Activated T-cell treated with anti-CD3 and anti-CD28 coated beads for 24 hours (primary cell): ENCODE measurements at regions not wholly inside any gene's neighbourhood (a gene's known extent, or its start where the extent isn't known, plus 50 kb on each side); places are given as distances from the start of the nearest gene placed in this dataset.

Experiments
- DNase-seq: peaks from one replicate; pipeline ENCODE4 v3.0.0-alpha.2; 2020; ENCODE audit warnings: low read depth

DNA sequence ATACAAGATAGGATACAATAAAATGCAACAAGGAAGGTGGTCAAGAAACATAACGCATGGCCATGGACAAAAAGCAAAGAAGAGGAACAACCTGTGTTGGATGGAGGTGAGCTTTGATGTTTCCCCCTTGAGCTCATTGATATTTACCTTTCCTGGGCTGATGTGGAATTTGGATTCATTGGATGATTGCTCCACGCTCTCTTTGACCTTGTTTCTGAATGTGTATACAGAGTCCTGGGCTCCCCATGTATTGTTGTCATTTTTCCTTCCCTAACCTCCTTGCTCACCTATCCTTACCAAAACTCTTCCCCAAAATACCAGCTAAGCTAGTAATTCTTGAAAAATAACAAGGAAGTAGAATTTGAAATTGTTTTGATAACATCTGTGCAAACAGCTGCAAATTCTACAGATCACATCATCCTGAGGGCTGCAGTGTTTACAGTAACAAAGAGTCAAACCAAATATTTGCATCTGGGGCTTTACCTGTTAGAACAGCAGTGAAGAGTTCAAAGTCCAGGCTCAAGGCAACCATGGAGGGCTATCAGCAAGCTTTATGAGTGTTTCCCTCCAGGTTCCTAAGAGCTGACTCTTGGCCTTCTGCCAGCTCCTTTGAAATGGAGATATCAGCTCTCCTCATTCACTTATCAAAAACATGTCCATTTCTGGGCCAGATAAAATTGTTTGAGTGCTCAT is 214.3 kb upstream of the MARCKS start:
- DNase-seq = no peak

DNA sequence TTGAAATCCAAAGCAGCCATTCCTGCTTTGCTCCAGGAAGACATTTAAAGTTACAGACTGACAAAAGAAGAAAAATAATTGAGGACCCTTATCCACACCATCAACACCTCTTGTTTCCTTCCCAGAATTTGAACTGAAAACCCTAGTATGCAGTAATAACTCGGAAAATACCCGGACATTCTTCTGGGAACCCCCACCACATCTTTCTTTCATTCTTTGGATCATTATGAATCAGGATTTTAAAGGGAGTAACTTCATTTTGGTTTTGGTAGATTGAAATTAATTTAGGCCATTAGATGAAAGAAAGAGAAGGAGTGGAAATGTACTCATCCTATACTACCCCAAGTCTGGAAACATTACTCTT is 213.8 kb upstream of the MARCKS start:
- DNase-seq = no peak

DNA sequence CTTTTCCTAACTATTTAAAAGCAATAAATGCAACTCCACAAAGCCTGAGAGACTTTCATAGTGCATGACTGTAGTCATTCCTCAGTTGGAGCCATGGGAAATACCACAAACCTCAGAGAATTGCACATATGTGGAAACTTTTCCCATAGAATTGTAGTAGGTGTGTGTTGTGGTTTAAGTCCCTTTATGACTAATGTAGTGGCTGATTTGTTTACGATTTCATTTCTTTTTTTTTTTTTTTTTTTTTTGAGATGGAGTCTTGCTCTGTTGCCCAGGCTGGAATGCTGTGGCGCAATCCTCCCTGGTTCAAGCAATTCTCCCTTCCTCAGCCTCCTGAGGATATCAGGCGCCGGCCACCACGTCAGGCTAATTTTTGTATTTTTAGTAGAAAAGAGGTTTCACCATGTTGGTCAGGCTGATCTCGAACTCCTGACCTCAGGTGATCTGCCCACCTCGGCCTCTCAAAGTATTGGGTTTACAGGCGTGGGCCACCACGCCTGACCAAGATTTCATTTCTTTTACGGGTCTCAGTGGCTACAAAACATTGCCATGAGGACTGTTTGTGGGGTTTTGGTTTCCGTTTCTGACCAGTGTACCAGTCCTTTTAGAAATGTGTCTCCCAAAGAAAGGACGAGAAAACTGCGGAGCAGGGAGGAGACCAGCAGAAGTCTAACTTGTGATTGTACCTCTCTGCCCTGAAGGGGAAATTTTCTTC is 212.1 kb upstream of the MARCKS start:
- no peak for DNase-seq

DNA sequence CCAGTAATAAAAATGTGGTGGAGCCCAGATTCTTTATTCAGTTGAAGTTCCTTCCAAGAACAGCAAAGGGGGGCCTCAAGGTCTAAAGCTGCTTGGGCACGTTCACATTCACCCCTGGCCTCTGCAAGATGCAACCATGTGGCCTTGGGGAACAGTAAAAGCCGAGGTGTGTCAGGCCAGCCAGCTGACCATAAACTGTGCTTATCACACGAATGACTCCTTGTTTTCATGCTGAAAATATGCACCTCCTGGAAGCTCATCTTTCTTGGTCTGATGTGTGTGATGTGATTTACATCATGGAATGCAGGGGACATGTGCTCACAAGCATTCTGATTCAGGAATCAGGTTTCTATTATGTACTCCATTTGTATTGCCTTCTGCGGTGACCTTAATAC is 211.6 kb upstream of the MARCKS start:
- no peak for DNase-seq

DNA sequence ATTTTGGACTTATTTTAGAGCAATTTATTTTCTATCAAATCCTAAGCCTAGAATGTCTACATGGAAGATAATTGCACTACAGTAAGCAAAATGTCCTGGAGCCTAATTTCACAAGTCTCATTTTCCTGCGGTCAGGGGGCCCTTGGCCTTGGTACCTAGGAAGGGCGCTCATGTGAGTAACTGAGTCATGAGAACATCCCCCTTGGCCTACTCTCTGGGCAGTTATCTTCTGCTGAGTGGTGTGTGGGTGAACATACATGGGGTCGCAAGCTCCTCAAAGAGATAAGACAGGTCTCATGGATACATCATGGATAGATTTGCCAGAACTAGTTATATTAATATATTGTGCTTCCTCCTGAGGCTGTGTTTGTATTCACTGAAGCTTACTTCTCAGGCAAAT is 211.2 kb upstream of the MARCKS start:
- DNase-seq = no peak

DNA sequence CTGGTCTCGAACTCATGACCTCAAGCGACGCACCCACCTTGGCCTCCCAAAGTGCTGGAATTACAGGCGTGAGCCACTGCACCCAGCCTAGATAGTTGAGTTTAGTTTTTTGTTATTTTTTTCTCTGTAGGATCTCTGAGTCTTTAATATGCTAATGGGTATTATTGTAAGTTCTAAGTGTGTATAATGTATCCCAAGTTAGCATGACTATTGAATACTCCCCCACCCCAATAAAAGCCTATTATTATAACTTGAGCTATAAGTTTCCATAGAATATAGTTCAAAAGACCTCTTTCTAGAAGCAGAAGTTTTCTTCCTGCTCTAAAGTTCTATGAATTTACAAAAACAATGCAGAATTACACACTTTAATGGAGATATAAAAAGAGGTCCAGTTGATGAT is 210.4 kb upstream of the MARCKS start:
- no peak for DNase-seq

DNA sequence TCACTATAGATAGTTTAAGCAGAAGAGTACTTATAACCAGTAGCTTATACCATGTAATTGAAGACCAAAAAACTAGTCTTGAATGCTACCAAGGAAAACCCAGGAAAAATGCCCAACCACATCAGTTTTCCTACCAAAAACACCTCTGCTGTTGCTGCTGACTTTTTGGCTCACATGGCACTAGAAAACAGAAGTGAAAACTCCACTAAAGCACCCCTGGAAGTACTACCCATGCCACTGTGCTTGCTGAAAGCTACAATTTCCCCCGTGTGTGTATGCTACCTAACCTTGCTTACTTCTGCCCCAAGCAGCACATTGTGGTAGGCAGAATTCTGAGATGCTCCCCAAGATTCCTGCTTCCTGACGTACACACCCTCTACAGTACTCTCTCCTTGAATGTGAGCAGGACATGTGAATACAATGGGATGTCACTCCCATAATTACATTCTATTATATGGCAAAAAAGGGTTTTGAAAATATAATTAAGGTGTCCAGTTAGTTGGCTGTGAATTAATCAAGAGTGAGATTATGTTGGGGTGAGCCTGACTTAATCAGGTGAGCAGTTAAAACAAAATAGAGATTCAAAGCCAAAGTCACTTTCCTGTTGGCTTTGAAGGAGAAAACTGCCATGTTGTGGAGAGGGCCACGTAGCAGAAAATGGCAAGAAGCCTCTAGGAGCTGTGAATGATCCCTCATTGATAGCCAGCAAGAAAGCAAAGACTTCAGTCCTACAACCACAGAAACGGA is 209.8 kb upstream of the MARCKS start:
- no peak for DNase-seq

DNA sequence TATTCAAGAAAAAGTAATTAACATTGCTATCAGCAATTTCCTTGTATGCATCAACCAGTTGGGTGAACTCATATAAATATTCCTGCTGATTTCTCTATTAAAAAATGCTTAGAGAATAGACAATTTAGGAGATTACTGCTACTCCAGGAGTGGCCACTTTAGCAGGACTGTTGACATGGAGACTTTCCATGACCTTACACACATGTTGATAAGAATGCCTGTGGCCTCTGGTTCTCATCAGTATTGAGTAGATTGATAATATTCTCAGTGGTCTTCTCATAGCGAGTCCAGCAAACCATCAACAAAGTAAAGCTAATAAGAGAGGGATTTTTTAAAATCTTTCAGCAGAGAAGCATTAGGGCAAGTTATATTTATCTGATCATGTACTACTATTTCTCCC is 208.4 kb upstream of the MARCKS start:
- DNase-seq = no peak

DNA sequence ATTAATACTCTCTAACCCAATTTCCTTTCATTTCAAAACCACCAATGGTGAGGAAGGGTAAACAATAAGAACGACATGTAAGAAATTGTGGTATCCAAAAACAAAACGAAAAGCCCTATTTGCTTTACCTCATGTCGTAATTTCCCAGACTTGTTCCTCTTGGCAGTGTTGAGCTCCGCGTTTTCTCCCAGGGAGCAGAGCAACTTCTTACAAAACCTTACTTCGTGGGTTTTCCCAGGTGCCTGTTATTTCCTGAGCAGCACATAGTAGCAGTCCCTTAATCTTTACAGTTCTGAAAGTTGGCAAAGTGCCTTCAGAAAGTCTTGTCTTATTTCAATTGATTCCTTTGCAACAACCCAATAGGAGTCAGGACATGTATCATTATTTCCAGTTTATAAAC is 207.9 kb upstream of the MARCKS start:
- DNase-seq = no peak

DNA sequence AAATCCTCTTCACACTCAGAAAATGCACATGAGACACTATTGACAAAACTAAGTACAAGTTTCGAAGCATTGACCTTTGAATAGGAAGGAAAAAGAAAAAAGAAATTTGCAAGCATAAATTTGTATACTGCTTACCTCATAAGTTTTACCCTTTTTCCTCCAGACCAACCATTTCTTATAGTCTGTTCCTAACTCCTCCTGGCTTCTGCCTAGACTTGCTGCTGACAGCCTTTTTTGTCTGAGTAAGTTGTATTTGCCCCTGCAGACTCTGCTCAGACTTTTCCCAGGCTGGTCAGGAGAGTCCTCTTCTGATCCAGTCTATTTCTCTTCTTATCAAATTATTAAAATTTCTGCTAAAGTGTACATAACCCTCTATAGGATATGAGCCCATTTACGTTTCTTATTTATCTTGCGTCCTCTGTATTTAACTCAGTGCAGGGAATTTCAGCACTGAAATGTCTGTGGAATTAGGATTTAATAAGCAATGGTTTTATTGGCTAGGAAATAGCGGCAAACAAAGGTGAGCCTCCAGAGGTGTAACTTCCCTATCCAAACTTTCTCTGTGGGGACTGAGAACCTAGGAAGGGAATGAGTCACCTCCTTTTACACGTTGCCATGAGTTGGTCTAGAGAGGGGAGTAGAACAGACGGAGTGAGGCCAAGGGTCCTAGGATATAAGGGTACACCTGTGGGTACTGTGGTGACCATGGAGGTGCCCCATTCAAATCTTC is 207.1 kb upstream of the MARCKS start:
- DNase-seq = no peak

DNA sequence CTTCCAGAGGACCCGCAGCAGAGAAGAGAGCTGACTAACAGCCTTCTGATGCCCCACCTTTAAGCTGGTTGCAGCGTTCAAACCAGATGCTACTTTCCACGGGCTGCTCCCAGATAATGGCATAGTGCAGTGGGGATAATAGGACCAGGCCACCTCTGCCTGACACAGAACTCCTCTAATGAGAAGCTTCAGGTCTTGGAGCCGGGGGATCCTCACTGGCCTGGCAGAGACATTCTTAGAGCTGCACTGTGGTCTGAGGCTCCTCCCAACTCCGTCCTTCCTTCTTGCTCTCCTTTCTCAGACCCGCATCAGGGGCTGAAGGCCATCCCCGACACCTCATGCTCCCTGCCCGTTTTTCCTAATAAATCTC is 206.6 kb upstream of the MARCKS start:
- DNase-seq = no peak

DNA sequence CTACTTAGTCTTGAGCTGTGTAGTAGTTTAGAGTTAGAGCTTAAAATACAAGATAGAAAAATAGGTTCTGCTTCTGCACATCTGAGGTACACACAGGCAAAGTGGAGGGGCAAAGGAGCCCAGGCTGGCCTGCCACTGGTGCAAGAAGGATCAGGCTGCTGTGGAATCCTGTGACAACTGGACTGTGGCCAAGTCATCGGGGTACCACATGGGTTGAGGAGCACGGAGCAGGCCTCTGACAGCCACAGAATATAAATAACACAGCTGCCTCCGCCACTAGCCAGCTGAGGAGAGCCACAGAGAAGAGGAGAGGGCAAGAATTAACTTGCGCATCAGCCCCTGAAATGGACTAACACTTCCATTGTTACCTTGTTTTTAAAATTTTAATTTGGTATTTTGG is 206.0 kb upstream of the MARCKS start:
- no peak for DNase-seq

DNA sequence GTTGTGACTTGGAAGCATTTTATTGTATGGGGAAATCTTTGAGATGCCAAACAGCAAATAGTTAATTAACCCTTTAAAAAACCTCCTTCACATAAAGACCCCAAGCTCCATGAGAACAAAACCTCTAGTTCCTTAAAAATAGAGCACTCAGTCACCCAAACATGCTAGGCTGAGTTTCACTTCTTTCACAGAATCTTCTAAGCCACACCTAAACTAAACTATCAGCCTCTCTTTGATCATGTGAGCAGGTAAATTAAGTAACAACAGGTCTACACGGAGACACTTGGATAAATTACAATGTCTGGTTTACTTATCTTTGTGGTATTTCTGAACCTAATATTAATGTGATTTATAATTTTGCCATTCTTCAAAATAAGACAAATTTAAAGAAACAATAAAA is 205.2 kb upstream of the MARCKS start:
- DNase-seq = no peak

DNA sequence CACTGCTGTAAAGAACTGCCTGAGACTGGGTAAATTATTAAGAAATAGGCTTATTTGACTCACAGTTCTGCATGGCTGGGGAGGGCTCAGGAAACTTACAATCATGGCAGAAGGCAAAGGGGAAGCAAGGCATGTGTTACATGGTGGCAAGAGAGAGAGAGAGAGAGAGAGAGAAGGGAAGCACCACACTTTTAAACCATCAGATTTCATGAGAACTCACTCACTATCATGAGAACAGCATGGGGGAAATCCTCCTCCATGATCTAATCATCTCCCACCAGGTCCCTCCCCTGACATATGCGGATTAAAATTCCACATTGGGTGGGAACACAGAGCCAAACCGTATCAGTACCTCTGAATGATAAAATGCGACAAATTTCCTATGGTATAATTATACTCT is 203.9 kb upstream of the MARCKS start:
- DNase-seq = no peak

DNA sequence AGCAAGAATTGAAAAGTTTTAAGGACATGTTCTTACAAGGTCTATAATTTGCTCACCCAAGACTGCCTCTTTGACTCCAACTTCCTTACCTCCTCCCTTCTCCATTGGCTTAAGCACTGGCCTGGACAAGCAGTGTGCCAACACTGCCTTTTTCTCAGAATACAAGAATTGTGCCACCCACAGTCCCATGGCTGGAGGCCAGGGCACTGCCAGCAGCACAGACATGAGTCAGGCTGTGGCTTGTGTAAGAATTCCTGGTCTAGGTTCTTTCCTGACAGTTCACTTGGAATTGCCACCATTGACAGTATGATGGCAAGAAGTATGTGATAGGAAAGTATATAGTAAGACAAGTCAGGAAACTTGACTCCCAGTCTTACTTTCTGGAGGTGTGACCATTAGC is 202.7 kb upstream of the MARCKS start:
- DNase-seq = no peak

DNA sequence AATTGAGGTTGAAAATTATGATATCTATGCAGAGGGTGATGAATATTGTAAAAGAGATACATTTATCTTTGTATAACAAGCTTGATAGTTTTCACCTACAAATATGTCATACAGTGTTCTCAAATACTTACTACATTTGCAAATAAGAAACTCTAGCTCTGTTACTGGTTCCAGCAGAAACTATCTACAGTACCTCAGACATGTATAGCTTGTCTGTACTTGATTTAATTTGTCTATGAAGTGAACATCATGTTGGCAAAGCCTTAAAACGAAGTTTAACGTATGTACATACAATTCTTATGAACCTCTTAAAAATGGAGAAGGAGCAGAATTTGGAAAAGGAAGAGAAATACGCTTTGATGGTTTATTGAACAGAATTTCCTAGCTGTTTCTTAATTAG is 201.4 kb upstream of the MARCKS start:
- DNase-seq = no peak

DNA sequence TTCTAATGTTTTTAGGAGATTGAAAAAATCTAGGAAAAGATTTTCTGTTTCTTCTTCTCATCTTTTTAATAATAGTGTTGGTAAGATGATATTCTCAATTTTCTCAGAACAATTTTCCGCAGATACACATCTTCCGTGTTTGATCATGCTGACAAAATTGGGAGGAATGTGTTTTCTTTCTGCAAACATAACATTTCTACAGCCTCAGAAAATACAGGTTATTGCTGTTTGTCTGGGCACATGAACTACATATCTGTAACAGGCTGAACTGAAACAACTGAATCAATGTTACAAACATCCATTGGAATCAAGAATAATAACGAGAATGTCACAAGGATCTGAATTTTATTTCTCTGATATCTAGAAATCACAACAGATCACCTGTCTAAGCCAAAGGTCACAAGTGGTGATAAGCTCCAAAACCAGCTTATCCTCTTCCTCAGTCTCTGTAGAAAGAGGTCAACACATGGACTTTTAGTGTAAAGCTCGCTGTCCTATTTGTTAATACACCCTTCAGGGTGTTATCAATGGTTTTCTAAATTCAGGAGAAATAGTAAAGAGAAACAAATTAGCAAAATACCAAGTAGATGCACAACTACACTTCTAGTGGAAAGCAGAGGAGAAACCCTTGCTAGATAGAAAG is 197.3 kb upstream of the MARCKS start:
- DNase-seq = no peak

DNA sequence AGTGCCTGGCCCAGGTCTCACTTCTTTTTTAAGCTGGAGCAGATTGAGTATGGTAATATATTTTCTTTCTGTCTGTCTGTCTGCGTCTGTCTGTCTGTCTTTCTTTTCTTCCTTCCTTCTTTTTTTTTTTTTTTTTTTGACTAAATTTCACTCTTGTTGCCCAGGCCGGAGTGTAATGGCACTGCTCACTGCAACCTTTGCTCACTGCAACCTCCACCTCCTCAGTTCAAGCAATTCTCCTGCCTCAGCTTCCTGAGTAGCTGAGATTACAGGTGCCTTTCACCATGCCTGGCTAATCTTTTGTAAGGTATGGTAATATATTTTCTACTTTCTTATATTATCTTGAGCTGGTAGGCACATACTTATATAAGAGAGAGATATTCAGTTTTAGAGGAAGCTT is 196.3 kb upstream of the MARCKS start:
- no peak for DNase-seq

DNA sequence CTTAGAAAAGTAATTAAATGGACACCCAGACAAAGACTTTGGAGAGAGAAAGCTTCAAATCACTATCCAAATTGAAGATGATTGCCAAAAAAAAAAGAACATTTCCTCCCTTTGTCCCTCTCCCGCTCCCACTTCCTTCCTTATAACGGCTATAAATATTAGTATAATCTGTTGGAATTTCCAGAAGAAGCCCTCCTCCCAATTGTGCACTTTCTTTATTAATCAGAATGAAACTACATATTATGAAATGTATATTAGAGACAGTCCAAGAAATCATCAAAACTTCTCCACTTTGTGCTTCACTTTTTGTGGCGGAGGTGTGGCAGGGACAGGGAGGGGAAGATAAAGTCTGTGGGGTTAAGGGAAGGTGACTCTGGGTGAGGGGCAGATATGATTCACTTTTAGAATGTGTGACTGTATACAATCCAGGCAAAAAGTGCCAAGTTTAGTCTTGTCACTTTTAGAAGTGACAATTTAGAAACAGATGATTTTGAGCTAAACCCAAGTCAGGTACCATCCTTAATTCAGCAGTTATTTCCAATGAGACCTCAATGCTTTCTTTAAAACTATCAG is 195.0 kb upstream of the MARCKS start:
- no peak for DNase-seq

DNA sequence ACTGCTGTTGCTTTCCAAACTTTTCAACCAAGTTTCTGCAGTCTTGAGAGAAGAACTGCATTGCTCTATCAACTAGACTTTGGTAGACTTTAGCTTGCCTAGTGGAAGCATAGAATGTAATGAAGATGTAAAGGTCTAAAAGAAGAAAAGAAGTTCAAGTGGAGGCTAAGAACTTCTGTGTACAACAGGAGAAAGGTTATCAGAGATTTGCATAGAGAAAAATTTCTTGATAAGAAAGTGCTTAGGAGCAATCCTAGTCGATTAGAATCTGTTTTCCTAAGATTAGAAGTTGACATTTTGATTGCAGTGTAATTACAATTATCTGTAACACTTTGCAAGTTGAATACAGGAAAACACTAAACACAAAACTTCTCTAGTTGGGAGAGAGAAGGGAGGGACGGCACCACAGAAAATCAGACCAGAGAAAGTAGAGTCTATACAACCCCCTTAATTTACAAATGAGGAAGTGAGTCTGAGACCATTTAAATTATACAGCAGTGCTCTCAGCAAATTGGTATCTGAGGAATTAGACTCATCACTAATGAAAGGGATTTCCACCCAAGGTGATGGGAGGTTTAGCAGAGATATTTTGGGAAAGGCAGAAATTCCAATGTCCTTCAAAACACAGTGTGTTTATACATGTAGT is 194.3 kb upstream of the MARCKS start:
- DNase-seq = no peak

DNA sequence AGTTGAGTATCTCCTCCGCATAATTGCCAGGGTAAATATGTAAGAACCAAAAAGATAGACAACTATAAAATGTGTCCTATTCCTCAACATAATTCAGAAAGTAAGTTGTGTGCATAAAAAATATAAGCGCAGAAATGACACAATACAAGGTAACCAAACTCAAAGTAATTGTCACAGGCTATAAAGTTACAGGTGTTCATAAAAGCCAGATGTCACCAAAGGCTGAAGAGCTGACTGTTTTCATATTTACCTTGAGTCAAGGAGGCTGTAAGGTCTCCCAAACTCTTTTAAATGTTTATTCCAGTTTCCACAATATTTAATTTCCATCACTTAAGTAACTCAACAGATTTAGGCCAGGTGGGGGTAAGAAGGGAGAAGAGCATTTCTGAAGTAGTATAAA is 192.2 kb upstream of the MARCKS start:
- no peak for DNase-seq
